CD14-positive monocyte (primary cell): ENCODE measurements at regions not wholly inside any gene's neighbourhood (a gene's known extent, or its start where the extent isn't known, plus 50 kb on each side); places are given as distances from the start of the nearest gene placed in this dataset.
"Not testable (repeated sequence)": the region's sequence is repeated elsewhere in the genome, so short reads cannot be mapped to it uniquely, and the experiment has no call there.

ENCODE experiments used
- DNase-seq, 3 donors: peaks; one replicate each; pipeline ENCODE4 v3.0.0-alpha.2; 2011 to 2022
- H2AFZ ChIP-seq: 2 replicates; pipeline ENCODE4 v1.6.0; 2012; ENCODE audit warnings: mild to moderate bottlenecking, low read depth, low read length, inconsistent platforms; ENCODE audit not compliant: insufficient read depth, poor library complexity, severe bottlenecking
- H3K27ac ChIP-seq, 2 donors: 1 replicate in 1 of 2; 2 replicates in 1 of 2; pipeline ENCODE4 v1.5.1; 2012 to 2013; ENCODE audit warnings: low read length in 2 of 2, control low read depth in 1 of 2, inconsistent platforms in 1 of 2, low read depth in 1 of 2, mild to moderate bottlenecking in 1 of 2
- H3K27me3 ChIP-seq, 2 donors: one replicate each; pipeline versions ENCODE4 v1.6.0 to v1.6.1; 2011 to 2013; ENCODE audit warnings: low read length in 2 of 2; ENCODE audit not compliant: control insufficient read depth in 2 of 2, insufficient read depth in 2 of 2
- H3K36me3 ChIP-seq, 2 donors: replicated peaks in 1 of 2; 1 replicate in 1 of 2; 2 replicates in 1 of 2; pipeline versions ENCODE4 v1.5.1 to v1.6.1; 2012 to 2013; ENCODE audit warnings: low read length in 2 of 2, control low read depth in 1 of 2, inconsistent platforms in 1 of 2, mild to moderate bottlenecking in 1 of 2; ENCODE audit not compliant: insufficient read depth in 2 of 2, control insufficient read depth in 1 of 2
- H3K4me1 ChIP-seq, 2 donors: 1 replicate in 1 of 2; 2 replicates in 1 of 2; pipeline versions ENCODE4 v1.5.1 to v1.6.1; 2012 to 2013; ENCODE audit warnings: low read length in 2 of 2, control low read depth in 1 of 2, inconsistent platforms in 1 of 2, mild to moderate bottlenecking in 1 of 2, moderate library complexity in 1 of 2; ENCODE audit not compliant: insufficient read depth in 2 of 2, control insufficient read depth in 1 of 2
- H3K4me2 ChIP-seq: replicated peaks from 2 replicates; pipeline ENCODE3; 2012; ENCODE audit warnings: low read length, moderate library complexity, mild to moderate bottlenecking; ENCODE audit not compliant: poor library complexity, severe bottlenecking; ENCODE audit errors: extremely low read depth
- H3K4me3 ChIP-seq, 3 experiments: fragments of 200-600 bp in 1 of 3; sonication (generic) in 1 of 3; replicated peaks in 1 of 3; 1 replicate in 2 of 3; 2 replicates in 1 of 3; pipeline ENCODE4 v1.5.1; 2011 to 2013; ENCODE audit warnings: low read length in 3 of 3, mild to moderate bottlenecking in 3 of 3, control low read depth in 2 of 3, low read depth in 2 of 3, inconsistent platforms in 1 of 3, moderate library complexity in 1 of 3
- H3K79me2 ChIP-seq: 2 replicates; pipeline ENCODE4 v1.6.0; 2012; ENCODE audit warnings: mild to moderate bottlenecking, control low read depth, inconsistent platforms, low read length, moderate library complexity; ENCODE audit not compliant: insufficient read depth
- H3K9ac ChIP-seq: 2 replicates; pipeline ENCODE4 v1.6.0; 2017; ENCODE audit warnings: low read length, mild to moderate bottlenecking; ENCODE audit not compliant: insufficient read depth, poor library complexity, severe bottlenecking
- H3K9me3 ChIP-seq, 2 donors: replicated peaks in 1 of 2; 1 replicate in 1 of 2; 2 replicates in 1 of 2; pipeline versions ENCODE4 v1.5.1 to v1.6.1; 2012 to 2013; ENCODE audit warnings: low read length in 2 of 2, control low read depth in 1 of 2; ENCODE audit not compliant: control insufficient read depth in 1 of 2, insufficient read depth in 1 of 2
- H4K20me1 ChIP-seq: 2 replicates; pipeline ENCODE4 v1.6.0; 2012; ENCODE audit warnings: mild to moderate bottlenecking, low read length, control low read depth, moderate library complexity; ENCODE audit not compliant: insufficient read depth
- H3K27ac Mint-ChIP-seq, 7 donors: one replicate each; pipeline ENCODE4 v1.8.0; 2020; ENCODE audit warnings: mild to moderate bottlenecking in 7 of 7, mixed read lengths in 7 of 7, moderate library complexity in 6 of 7, inconsistent platforms in 2 of 7
- H3K27me3 Mint-ChIP-seq, 3 donors: one replicate each; pipeline ENCODE4 v1.8.0; 2021 to 2022; ENCODE audit warnings: low read depth in 3 of 3, mild to moderate bottlenecking in 3 of 3, mixed read lengths in 3 of 3, moderate library complexity in 3 of 3, inconsistent platforms in 1 of 3
- H3K36me3 Mint-ChIP-seq, 2 donors: one replicate each; pipeline ENCODE4 v1.8.0; 2020; ENCODE audit warnings: mixed read lengths in 2 of 2, inconsistent platforms in 1 of 2, mild to moderate bottlenecking in 1 of 2
- H3K4me1 Mint-ChIP-seq: one replicate; pipeline ENCODE4 v1.8.0; 2020; ENCODE audit warnings: mild to moderate bottlenecking, mixed read lengths
- H3K4me3 Mint-ChIP-seq, 2 donors: one replicate each; pipeline ENCODE4 v1.8.0; 2020; ENCODE audit warnings: mild to moderate bottlenecking in 2 of 2, mixed read lengths in 2 of 2, moderate library complexity in 1 of 2
- H3K9me3 Mint-ChIP-seq, 7 donors: one replicate each; pipeline ENCODE4 v1.8.0; 2020 to 2022; ENCODE audit warnings: mixed read lengths in 7 of 7, mild to moderate bottlenecking in 6 of 7, moderate library complexity in 6 of 7, inconsistent platforms in 2 of 7
- WGBS: methylation state at CpG from one replicate; pipeline ENCODE4 v1.1.5; 2013; ENCODE audit warnings: missing lambda C conversion rate; ENCODE audit not compliant: insufficient coverage; 5-methylcytosine and 5-hydroxymethylcytosine counted together
- intact Hi-C, 2 donors: fragments of 100-400 bp; cut with micrococcal nuclease; formaldehyde crosslinking; loops; one replicate each; pipeline versions ENCODE4 v1.15.0 to v1.15.1; 2023
- TF ChIP-seq, protein P1 (sequence below): fragments of 200-600 bp; IDR thresholded peaks from one replicate; pipeline ENCODE4 v1.8.0; 2022; ENCODE audit warnings: antibody characterized with exemption, mild to moderate bottlenecking

DNA sequence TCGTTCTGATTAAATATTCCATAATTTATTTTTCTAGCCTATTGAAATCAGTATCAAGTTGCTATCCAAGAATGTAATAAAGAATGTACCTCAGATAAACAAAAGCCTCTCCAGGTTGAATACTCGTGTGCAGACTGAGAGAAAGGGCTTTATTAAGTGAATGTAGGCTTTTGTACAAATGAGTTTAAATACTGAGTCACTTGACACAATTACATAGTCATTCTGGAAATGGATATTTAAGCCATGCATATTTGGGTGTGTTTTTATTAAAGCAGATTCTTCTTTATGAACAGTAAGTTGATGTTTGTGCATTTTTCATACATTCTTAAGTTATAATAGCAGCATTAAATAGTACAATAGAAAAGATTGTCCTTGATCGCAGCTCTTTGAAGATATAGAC lies 139.8 kb upstream of the GK2 start:
- no peak overlapping the region for H3K4me2 ChIP-seq
- Mint-ChIP-seq H3K27me3 (no peaks in the 10 kb centered on the region), H3K27ac (no peak overlapping the region), H3K4me1 (no peaks in the 10 kb centered on the region), H3K36me3 (no peaks in the 10 kb centered on the region), H3K9me3 (peaks cover 3 to 9% (median 4%) of the 10 kb centered on the region in 7 donors), H3K4me3 (no peak overlapping the region)
- H3K9ac ChIP-seq: no peak overlapping the region
- TF ChIP-seq, protein P1, sequence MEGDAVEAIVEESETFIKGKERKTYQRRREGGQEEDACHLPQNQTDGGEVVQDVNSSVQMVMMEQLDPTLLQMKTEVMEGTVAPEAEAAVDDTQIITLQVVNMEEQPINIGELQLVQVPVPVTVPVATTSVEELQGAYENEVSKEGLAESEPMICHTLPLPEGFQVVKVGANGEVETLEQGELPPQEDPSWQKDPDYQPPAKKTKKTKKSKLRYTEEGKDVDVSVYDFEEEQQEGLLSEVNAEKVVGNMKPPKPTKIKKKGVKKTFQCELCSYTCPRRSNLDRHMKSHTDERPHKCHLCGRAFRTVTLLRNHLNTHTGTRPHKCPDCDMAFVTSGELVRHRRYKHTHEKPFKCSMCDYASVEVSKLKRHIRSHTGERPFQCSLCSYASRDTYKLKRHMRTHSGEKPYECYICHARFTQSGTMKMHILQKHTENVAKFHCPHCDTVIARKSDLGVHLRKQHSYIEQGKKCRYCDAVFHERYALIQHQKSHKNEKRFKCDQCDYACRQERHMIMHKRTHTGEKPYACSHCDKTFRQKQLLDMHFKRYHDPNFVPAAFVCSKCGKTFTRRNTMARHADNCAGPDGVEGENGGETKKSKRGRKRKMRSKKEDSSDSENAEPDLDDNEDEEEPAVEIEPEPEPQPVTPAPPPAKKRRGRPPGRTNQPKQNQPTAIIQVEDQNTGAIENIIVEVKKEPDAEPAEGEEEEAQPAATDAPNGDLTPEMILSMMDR: no peak
- no peak for DNase-seq
- no peaks in the 10 kb centered on the region for H4K20me1 ChIP-seq
- no peaks in the 10 kb centered on the region for H3K27me3 ChIP-seq
- no peak overlapping the region for H3K27ac ChIP-seq
- H3K4me3 ChIP-seq: no peak overlapping the region
- no CpG with 5 or more reads among the region's 3 CpGs for WGBS
- H3K79me2 ChIP-seq: no peaks in the 10 kb centered on the region
- no peak overlapping the region for H2AFZ ChIP-seq
- intact Hi-C loops: no loop called here
- H3K9me3 ChIP-seq: no peaks in the 10 kb centered on the region
- H3K36me3 ChIP-seq: no peaks in the 10 kb centered on the region
- H3K4me1 ChIP-seq: no peaks in the 10 kb centered on the region

- H3K9me3 ChIP-seq, H4K20me1 ChIP-seq, H3K9ac ChIP-seq, H3K27me3 ChIP-seq, H3K36me3 Mint-ChIP-seq, H3K9me3 Mint-ChIP-seq, intact Hi-C loops, H3K4me1 ChIP-seq, H3K4me1 Mint-ChIP-seq, H3K27ac Mint-ChIP-seq, H3K36me3 ChIP-seq, H3K4me2 ChIP-seq, H3K27ac ChIP-seq, H3K27me3 Mint-ChIP-seq, DNase-seq, H2AFZ ChIP-seq, H3K4me3 ChIP-seq, H3K79me2 ChIP-seq, H3K4me3 Mint-ChIP-seq: not testable (repeated sequence)
- WGBS: 67% methylated on average over 1 of the region's 1 CpG
Observed at GRCh38 chr4:79545292-79545691, 137.3 kb upstream of the GK2 start.
